HG03039 (cell line): ENCODE measurements at regions not wholly inside any gene's neighbourhood (a gene's known extent, or its start where the extent isn't known, plus 50 kb on each side); places are given as distances from the start of the nearest gene placed in this dataset.
"Not testable (repeated sequence)": the region's sequence is repeated elsewhere in the genome, so short reads cannot be mapped to it uniquely, and the experiment has no call there.

Source experiments
- ATAC-seq: cut with Tn5 transposase; IDR thresholded peaks from one replicate; pipeline ENCODE4 v1.9.1; 2021; ENCODE audit warnings: mild to moderate bottlenecking, moderate library complexity; ENCODE audit not compliant: unreplicated experiment

DNA sequence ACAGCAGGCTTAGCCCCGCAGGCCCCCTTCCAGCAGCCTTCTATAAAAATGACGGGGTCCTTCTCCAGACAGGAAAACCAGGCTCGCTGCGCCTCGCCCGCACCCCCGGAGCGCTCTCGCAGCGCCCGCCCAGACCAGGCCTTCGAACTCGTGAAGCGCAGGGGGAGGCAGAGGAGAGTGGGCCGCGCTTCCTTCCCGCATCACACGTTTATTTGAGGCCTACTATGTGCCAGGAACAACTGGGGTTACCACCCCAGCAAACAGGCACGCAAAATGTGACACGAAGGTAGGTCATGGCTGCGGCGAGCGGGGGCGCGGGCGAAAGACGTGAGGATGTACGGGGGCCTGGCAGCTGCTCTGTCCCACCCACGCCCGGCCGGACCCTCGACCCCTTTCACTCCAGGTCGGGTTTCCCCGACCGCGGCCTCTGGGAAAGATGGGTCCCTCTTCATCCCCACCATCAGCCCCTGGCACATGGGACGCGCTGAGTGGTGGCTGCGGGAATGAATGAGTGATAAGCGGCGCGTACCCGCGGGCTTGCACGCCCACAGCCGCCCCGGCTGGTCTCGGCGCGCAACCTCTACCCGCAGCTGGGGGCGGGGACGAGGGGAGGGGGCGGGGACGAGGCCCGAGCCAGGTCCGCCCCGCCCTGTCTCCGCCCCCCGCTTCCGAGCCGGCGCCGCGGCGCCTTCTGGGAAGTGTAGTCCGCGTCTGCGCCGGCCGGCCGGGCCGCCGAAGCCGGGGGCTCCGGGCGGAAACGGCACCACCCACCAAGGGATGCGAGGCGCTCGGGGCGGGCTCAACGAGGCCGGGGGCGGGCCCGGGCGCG, 59.1 kb downstream of the ZNF467 start:
- peak; percentile 90 for ATAC-seq

- ATAC-seq = no peak
Observed at GRCh38 chr7:149713731-149714068, 59.7 kb downstream of the ZNF467 start.

DNA sequence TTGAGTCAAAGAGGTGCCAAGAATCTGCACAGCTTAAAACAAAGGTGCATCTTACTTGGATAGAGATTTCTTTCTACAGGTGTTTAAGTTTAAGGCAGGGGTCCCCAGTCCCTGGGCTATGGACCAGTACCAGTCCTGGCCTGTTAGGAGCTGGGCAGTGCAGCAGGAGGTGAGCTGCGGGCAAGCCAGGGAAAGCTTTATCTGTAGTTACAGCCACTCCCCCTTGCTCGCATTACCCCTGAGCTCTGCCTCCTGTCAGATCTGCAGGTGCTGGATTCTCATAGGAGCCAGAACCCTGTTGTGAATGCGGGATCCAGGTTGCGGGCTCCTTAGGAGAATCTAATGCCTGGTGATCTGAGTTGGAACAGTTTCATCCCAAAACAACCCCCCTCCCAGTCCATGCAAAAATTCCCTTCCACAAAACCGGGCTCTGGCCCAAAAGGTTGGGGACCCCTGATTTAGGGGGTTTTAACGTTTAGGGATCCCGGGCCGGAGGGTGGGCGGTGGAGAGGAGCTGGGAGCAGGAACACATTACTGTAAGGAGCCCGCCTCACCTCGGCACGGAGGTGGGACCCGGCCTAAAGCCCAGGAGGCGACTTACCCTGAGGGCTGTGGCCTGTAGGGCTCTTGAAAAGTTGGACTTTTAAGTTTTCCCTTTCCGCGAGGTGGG, 60.2 kb downstream of the ZNF467 start:
- no peak for ATAC-seq

DNA sequence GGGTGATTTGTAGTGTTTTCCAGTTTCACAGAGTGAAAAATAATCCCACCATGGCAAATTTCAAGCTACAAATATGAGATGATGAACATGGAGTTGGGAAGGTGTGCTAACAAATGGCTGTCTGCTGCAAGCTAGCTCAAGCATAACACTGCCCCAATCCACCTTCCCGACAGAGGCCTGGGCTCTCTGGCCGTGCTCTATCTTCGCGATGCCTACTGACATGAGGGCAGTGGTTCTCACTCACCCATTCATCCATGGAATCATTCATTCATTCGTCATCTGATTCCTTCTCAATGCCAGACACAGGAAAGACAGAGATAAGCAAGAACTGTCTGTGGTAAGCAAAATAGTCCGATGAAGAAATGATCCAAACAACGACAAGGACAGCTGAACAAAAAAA, 65.4 kb downstream of the ZNF467 start:
- no peak for ATAC-seq

- ATAC-seq = no peak
Observed at GRCh38 chr7:149707448-149707886, 65.9 kb downstream of the ZNF467 start.

DNA sequence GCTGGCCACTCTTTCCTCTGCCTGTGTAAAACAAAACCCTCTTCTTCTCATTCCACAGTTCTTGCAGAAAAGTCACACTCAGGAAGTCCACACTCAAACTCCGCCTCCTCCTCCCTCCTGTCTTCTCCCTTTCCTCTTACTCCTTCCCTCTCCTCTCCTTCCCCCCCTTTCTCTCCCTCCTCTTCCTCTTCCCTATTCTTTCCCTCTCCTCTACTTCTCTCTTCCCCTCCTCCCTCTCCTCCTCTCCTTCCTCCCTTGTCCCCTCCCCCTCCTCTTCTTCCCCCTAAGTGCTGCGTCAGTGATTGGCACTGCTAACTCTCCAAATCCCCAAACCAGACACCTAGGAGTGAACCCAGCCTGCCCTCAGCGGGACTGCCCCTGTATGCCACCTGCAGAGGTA, 67.0 kb downstream of the ZNF467 start:
- no peak for ATAC-seq

DNA sequence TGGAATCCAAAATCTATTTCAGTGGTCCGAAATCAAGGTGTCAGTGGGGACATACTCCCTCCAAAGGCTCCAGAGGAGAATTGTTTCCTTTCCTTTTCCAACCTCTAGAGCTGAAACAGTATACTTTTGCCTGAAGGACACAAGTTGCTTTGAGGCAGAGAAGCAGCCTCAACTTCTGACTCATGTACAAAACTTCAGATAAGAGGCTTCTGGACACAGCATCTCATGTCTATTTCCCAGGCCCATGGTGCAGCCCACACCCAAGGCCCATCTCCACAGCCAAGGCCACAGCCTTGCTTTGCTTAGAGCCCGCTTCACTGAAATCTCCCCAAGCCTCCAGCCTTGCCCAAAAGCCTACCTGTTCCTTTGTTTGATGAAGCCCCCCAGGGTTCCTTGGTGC, 68.9 kb downstream of the ZNF467 start:
- ATAC-seq = no peak

- ATAC-seq = no peak
Observed at GRCh38 chr7:149703044-149703650, 70.2 kb downstream of the ZNF467 start.

DNA sequence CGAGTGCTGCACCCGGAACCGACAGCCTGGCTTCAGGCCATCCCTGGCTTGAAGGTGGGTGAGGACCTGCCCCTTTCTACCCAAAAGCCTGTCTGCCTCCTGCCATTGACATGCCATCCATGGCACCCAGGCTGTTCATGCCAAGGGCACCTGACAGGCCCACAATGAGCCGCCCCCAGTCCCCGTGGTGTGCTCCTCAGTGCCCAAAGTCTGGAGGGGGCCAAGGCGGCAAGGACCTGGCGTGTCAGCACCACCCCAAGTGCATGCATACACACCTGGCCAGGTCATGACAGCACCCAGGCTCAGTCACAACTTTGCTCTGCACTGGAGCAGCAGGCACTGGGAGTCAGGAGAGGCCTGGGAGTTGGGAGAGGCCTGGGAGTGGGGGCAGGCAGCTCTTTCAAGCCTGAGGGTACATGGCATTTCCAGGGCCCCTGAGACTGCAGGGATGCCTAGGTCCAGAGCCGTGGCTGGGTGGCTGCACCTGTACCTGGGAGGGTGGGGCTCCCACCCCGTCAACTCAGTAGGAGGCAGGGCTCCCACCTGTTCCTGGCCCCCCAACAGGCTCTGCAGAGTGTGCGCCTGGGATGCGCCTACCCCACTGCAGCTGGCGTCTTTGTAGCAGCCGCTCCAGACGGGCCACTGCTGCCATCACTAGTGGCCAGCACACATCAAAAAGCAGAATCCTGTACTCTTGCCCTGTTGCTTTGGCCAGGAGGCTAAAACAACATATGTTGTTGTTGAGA, 71.7 kb downstream of the ZNF467 start:
- no peak for ATAC-seq

GRCh38 chr7:149697767-149698166, 75.6 kb downstream of the ZNF467 start:
- not testable (repeated sequence) for ATAC-seq

- no peak for ATAC-seq
Observed at GRCh38 chr7:149696280-149696679, 77.1 kb downstream of the ZNF467 start.

DNA sequence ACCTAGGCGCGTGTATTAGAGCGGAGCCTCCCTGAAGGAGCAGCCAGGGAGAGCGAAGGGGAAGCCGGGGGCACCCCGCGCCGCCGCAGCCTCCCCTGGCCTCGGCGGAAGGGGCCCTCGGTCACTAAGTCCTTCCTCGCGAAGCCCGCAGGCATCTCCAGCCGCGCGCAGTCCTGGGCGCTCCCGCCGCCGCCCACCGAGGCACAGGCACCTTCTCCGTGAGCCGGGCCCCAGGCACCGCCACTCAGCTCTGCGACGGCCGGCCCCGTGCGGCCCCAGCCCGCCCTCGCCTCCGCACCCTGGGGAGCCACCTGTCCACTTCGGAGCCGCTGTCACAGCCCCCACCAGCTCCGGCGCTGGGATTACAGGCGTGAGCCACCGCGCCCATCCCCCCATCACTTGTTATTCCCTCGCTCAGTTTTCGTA, 80.8 kb downstream of the ZNF467 start:
- no peak for ATAC-seq

- no peak for ATAC-seq
Observed at GRCh38 chr7:149692056-149692455, 81.3 kb downstream of the ZNF467 start.

- no peak for ATAC-seq
Observed at GRCh38 chr7:149690688-149691446, 82.5 kb downstream of the ZNF467 start.

DNA sequence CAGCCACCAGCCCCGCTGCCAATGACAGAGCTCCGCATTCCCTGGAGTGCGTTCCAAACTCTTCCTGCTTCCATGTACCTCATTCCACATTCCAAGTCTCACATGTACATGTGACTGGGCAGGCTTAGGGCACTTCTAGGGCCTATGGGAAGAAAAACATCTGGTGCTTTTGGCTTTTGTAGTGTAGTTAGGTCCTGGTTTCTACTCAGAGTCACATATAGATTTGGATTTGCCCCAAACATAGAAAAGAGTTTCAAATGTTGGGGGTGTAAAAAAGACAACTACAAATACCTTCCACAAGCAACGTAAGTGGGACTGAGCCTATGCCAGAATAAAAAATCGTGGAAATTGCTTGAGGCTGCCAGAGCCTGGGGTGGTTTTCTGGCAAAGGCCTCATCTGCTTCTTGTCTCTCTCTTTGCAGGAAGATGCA, 84.1 kb downstream of the ZNF467 start:
- ATAC-seq = no peak

DNA sequence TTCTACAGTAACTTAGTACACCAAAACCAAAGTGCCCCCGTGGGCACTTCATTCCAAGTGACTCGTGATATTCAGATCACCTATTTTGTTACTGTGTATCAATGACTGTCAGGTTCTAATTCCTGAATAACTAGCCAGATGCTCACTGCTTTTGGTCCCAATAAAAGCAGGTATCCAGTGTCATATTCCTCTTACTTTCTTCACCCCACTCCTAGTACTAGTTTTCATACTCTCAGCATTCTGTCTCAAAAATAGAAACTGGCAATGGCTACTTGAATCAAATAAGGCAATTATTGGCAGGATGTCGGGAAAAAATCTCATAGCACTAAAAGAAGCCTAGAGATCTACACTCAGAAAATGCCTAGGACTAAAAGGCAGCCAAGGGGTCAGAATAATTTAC, 84.6 kb downstream of the ZNF467 start:
- ATAC-seq = no peak

- ATAC-seq = not testable (repeated sequence)
Observed at GRCh38 chr7:149687820-149688219, 85.6 kb downstream of the ZNF467 start.

DNA sequence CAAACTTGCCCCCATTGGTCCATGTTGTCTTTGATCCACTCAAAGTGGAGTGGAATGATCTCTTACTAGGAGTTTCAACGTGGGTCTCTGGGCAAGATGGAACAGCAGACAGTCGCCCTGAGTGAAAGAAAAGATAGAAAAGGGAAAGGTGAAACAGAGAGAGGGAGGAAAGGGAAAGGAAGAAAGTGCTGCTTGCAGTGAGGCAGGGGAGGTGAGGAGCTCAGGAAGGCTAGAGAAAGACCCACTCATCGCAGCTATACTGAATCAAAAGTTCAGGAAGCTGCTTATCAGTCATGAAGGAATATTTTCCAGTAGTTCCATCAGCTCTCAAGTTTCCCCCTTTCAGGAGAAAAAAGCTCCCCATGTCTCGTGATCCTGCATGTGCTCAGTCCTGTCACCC, 86.9 kb downstream of the ZNF467 start:
- no peak for ATAC-seq

GRCh38 chr7:149686011-149686410, 87.4 kb downstream of the ZNF467 start:
- no peak for ATAC-seq

DNA sequence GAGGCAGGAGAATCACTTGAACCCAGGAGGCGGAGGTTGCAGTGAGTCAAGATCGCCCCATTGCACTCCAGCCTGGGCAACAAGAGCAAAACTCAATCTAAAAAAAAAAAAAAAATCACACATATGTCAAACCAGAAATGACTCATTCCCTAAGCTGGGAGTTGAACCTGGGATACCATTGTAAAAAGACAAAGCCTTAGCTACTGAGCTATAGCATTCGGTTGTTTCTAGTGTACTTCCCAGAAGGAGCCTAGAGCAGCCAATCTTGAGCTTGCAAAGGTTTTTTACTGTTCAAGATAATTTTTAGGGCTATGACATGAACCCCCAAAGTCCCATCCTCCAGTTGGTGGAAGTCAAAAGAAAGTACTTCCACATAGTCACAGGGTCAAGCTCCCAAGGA, 87.9 kb downstream of the ZNF467 start:
- ATAC-seq = no peak

DNA sequence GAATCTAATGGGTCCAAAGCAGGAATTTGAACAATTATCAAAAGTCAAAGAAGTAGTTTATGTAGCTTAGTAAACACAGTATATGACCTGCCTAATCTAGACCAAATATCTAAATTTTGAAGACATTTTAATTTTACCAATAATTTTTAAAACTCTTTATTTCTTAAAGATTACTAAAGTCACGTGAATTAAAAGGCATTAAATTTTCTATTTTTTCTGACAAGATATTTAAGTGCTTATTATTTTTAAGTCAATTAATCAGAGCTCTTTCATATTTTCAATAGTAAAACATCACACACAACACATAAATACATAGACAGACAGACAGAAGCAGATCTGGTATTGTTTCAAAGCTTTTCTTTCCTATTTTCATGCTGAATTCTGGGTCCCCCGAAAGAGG, 89.5 kb downstream of the ZNF467 start:
- ATAC-seq = no peak
